Panc1 (cell line): ENCODE measurements at regions not wholly inside any gene's neighbourhood (a gene's known extent, or its start where the extent isn't known, plus 50 kb on each side); places are given as distances from the start of the nearest gene placed in this dataset.
"Not testable (repeated sequence)": the region's sequence is repeated elsewhere in the genome, so short reads cannot be mapped to it uniquely, and the experiment has no call there.

Experiments used
- ATAC-seq: fragments of 200-7000 bp; cut with Tn5 transposase; 2 replicates; pipeline ENCODE4 v1.9.1; 2020; ENCODE audit warnings: mild to moderate bottlenecking, moderate library complexity
- BruUV-seq: library from RNA; stranded (reverse); fragments of 400-500 nt; replicated peaks from 2 replicates; lab custom pipeline; 2021; lab: Mats Ljungman, UMichigan
- CTCF ChIA-PET: fragments of 300-600 bp; sonication (Branson Sonifier 250); formaldehyde crosslinking; loops from one replicate; lab custom pipeline; 2022; ENCODE audit warnings: antibody characterized with exemption; lab: Charles Lee
- POLR2A ChIA-PET: fragments of 300-600 bp; sonication (Branson Sonifier 250); formaldehyde crosslinking; loops from one replicate; lab custom pipeline; 2022; ENCODE audit warnings: antibody characterized with exemption; lab: Charles Lee
- DNase-seq: peaks from one replicate; pipeline ENCODE4 v3.0.0-alpha.2; 2010; ENCODE audit warnings: low read depth, low spot score
- H3K27ac ChIP-seq: 2 replicates; pipeline ENCODE4 v1.5.1; 2011; ENCODE audit warnings: mild to moderate bottlenecking, low read length, inconsistent platforms
- H3K27me3 ChIP-seq: fragments of 200-500 bp; sonication (Bioruptor generic); 2 replicates; pipeline ENCODE4 v1.6.0; 2014; ENCODE audit warnings: low read length, inconsistent platforms; ENCODE audit not compliant: control insufficient read depth, insufficient read depth
- H3K36me3 ChIP-seq: fragments of 200-500 bp; sonication (Bioruptor generic); 2 replicates; pipeline ENCODE4 v1.5.1; 2014; ENCODE audit warnings: inconsistent platforms, mild to moderate bottlenecking, low read length, moderate library complexity; ENCODE audit not compliant: control insufficient read depth, insufficient read depth
- H3K4me1 ChIP-seq: 2 replicates; pipeline ENCODE4 v1.5.1; 2011; ENCODE audit warnings: inconsistent platforms, mild to moderate bottlenecking, low read length, moderate library complexity; ENCODE audit not compliant: control insufficient read depth, insufficient read depth
- H3K4me3 ChIP-seq, 2 experiments: 2 replicates each; pipeline ENCODE4 v1.5.1; 2011 to 2012; ENCODE audit warnings: low read depth in 2 of 2, low read length in 2 of 2, mild to moderate bottlenecking in 2 of 2, inconsistent platforms in 1 of 2, moderate library complexity in 1 of 2
- H3K9me3 ChIP-seq: fragments of 200-500 bp; sonication (Bioruptor generic); 2 replicates; pipeline ENCODE4 v1.5.1; 2014; ENCODE audit warnings: low read depth, mild to moderate bottlenecking, inconsistent platforms, low read length, moderate library complexity; ENCODE audit not compliant: control insufficient read depth, insufficient read depth
- POLR2AphosphoS5 ChIP-seq: IDR thresholded peaks from 2 replicates; pipeline ENCODE4 v1.6.1; 2012; ENCODE audit warnings: mild to moderate bottlenecking, low read depth, low read length, moderate library complexity
- SIN3A ChIP-seq: IDR thresholded peaks from 2 replicates; pipeline ENCODE4 v1.6.1; 2012; ENCODE audit warnings: low read depth, mild to moderate bottlenecking, low read length, moderate library complexity, borderline replicate concordance; ENCODE audit not compliant: insufficient read depth
- TCF7L2 ChIP-seq: IDR thresholded peaks from 2 replicates; pipeline ENCODE4 v1.6.1; 2011; ENCODE audit warnings: mild to moderate bottlenecking, low read depth, low read length, inconsistent platforms
- in situ Hi-C: cut with HindIII; loops from 2 replicates; pipeline ENCODE4 v1.10.0; 2016; ENCODE audit warnings: low sequenced_read_pairs, low pct_unique_long_range_greater_than_20kb
- intact Hi-C: fragments of 100-400 bp; cut with micrococcal nuclease; formaldehyde crosslinking; loops from one replicate; pipeline ENCODE4 v1.10.0; 2022; ENCODE audit not compliant: unreplicated experiment
- TF ChIP-seq, protein P1 (sequence below), 2 experiments: IDR thresholded peaks; 2 replicates each; pipeline ENCODE4 v1.6.1; 2011 to 2012; ENCODE audit warnings: low read depth in 2 of 2, control low read depth in 1 of 2, low read length in 1 of 2, mild to moderate bottlenecking in 1 of 2, moderate library complexity in 1 of 2; ENCODE audit not compliant: insufficient read depth in 1 of 2
- TF ChIP-seq, protein P2 (sequence below): fragments of 450-650 bp; IDR thresholded peaks from 2 replicates; pipeline ENCODE4 v1.5.1; 2017; ENCODE audit warnings: mild to moderate bottlenecking

DNA sequence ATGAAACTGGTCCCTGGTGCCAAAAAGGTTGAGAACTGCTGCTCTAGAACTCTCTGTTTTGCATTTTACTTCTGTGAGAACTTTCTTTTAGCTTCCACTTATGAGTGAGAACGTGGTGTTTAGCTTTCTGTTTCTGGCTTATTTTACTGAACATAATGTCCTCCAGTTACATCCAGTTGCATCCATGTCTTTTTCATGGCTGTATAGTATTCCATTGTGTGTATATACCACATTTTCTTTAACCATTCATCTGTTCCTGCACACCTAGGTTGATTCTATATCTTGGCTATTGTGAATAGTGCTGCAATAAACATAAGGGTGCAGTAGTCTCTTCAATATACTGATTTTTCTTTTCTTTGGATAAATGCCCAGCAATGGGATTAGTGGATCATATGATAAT, 165.7 kb downstream of the NPR3 start:
- BruUV-seq: no TSS peak
- no peak for DNase-seq
- no peaks in the 10 kb centered on the region for H3K4me1 ChIP-seq
- in situ Hi-C loops: no loop called here
- H3K36me3 ChIP-seq: no peaks in the 10 kb centered on the region
- H3K27ac ChIP-seq: no peak overlapping the region
- intact Hi-C loops: no loop called here
- H3K9me3 ChIP-seq: no peaks in the 10 kb centered on the region
- TF ChIP-seq POLR2AphosphoS5: no peak
- TF ChIP-seq, protein P1, sequence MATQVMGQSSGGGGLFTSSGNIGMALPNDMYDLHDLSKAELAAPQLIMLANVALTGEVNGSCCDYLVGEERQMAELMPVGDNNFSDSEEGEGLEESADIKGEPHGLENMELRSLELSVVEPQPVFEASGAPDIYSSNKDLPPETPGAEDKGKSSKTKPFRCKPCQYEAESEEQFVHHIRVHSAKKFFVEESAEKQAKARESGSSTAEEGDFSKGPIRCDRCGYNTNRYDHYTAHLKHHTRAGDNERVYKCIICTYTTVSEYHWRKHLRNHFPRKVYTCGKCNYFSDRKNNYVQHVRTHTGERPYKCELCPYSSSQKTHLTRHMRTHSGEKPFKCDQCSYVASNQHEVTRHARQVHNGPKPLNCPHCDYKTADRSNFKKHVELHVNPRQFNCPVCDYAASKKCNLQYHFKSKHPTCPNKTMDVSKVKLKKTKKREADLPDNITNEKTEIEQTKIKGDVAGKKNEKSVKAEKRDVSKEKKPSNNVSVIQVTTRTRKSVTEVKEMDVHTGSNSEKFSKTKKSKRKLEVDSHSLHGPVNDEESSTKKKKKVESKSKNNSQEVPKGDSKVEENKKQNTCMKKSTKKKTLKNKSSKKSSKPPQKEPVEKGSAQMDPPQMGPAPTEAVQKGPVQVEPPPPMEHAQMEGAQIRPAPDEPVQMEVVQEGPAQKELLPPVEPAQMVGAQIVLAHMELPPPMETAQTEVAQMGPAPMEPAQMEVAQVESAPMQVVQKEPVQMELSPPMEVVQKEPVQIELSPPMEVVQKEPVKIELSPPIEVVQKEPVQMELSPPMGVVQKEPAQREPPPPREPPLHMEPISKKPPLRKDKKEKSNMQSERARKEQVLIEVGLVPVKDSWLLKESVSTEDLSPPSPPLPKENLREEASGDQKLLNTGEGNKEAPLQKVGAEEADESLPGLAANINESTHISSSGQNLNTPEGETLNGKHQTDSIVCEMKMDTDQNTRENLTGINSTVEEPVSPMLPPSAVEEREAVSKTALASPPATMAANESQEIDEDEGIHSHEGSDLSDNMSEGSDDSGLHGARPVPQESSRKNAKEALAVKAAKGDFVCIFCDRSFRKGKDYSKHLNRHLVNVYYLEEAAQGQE (IDR thresholded peaks at IDR 0.05; ENCODE audit: insufficient read depth in 1 of 2, low read depth in 2 of 2, low read length in 1 of 2): no peak
- no peak for TF ChIP-seq TCF7L2
- TF ChIP-seq, protein P2, sequence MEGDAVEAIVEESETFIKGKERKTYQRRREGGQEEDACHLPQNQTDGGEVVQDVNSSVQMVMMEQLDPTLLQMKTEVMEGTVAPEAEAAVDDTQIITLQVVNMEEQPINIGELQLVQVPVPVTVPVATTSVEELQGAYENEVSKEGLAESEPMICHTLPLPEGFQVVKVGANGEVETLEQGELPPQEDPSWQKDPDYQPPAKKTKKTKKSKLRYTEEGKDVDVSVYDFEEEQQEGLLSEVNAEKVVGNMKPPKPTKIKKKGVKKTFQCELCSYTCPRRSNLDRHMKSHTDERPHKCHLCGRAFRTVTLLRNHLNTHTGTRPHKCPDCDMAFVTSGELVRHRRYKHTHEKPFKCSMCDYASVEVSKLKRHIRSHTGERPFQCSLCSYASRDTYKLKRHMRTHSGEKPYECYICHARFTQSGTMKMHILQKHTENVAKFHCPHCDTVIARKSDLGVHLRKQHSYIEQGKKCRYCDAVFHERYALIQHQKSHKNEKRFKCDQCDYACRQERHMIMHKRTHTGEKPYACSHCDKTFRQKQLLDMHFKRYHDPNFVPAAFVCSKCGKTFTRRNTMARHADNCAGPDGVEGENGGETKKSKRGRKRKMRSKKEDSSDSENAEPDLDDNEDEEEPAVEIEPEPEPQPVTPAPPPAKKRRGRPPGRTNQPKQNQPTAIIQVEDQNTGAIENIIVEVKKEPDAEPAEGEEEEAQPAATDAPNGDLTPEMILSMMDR: no peak
- no peak for TF ChIP-seq SIN3A
- ATAC-seq: no peak
- POLR2A ChIA-PET: no interaction called here
- no peak overlapping the region for H3K4me3 ChIP-seq
- CTCF ChIA-PET: no interaction called here
- H3K27me3 ChIP-seq: no peaks in the 10 kb centered on the region

DNA sequence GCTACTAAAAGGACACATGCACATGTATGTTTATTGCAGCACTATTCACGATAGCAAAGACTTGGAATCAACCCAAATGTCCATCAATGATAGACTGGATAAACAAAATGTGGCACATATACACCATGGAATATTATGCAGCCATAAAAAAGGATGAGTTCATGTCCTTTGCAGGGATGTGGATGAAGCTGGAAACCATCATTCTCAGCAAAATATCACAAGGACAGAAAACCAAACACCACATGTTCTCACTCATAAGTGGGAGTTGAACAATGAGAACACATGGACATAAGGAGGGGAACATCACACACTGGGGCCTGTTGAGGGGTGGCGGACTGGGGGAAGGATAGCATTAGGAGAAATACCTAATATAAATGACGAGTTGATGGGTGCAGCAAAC, 168.2 kb downstream of the NPR3 start:
- DNase-seq, BruUV-seq, H3K4me3 ChIP-seq, in situ Hi-C loops, H3K27me3 ChIP-seq, H3K9me3 ChIP-seq, CTCF ChIA-PET, H3K27ac ChIP-seq, intact Hi-C loops, ATAC-seq, H3K36me3 ChIP-seq, H3K4me1 ChIP-seq, POLR2A ChIA-PET: not testable (repeated sequence)

DNA sequence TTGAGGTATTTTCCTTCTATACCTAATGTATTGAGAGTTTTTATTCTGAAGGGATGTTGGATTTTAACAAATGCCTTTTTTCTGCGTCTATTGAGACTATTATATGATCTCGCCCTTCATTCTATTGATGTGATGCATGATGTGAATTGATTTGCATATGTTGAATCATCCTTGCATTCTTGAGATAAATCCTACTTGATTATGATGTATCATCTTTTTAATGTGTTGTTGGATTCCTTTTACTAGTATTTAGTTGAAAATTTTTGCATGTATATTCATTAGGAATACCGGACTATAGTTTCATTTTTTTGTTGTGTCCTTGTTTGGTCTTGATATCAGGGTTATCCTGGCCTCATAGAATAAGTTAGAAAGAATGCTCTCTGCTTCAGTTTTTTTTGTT, 169.7 kb downstream of the NPR3 start:
- CTCF ChIA-PET: no interaction called here
- no TSS peak for BruUV-seq

More for the DNA sequence above, 169.7 kb downstream of the NPR3 start:
- Histone ChIP-seq H3K27ac (no peak overlapping the region), H3K4me3 (no peak overlapping the region), H3K27me3 (no peaks in the 10 kb centered on the region), H3K9me3 (no peaks in the 10 kb centered on the region), H3K4me1 (no peaks in the 10 kb centered on the region), H3K36me3 (no peaks in the 10 kb centered on the region)
- intact Hi-C loops: no loop called here
- DNase-seq (no peak), ATAC-seq (no peak)
- in situ Hi-C loops: no loop called here
- no peak for TF ChIP-seq TCF7L2
- TF ChIP-seq, protein P2: no peak
- POLR2A ChIA-PET: no interaction called here
